GM18505 (cell line): ENCODE measurements at regions not wholly inside any gene's neighbourhood (a gene's known extent, or its start where the extent isn't known, plus 50 kb on each side); places are given as distances from the start of the nearest gene placed in this dataset.

Experiments used
- ATAC-seq: cut with Tn5 transposase; IDR thresholded peaks from one replicate; pipeline ENCODE4 v1.9.1; 2021; ENCODE audit not compliant: unreplicated experiment
- POLR2A ChIP-seq: IDR thresholded peaks from 4 replicates; pipeline ENCODE4 v1.6.1; 2011; ENCODE audit warnings: borderline replicate concordance; ENCODE audit not compliant: insufficient read depth, insufficient read length; ENCODE audit errors: extremely low read depth

- no peak for TF ChIP-seq POLR2A
- no peak for ATAC-seq
Observed at GRCh38 chr7:130963339-130963738, 229.3 kb upstream of the KLF14 start.

GRCh38 chr7:130965515-130965914, 231.5 kb upstream of the KLF14 start:
- no peak for TF ChIP-seq POLR2A
- no peak for ATAC-seq

- TF ChIP-seq POLR2A, result no peak
- no peak for ATAC-seq
Observed at GRCh38 chr7:130966246-130967009, 232.4 kb upstream of the KLF14 start.

DNA sequence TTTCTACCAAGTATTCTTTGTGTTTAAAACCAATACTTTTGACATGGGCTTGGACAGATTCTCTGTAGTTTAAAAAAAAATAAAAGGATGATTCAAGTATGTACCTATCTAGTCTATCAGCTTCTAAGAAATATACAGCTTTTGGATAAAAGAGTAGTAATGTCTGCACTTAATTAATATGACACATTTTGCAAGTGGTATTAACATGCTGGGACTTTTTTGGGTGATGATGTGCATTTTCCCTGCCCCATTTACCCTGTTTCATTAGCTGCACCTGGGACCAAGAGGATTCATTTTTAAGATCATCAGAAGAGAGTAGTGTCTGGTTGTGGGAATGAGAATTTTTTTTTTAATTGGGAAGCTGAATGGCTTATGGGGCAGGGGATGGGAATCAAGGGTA, 236.2 kb upstream of the KLF14 start:
- ATAC-seq, result no peak
- no peak for TF ChIP-seq POLR2A

- ATAC-seq, result no peak
- no peak for TF ChIP-seq POLR2A
Observed at GRCh38 chr7:130970696-130971095, 236.7 kb upstream of the KLF14 start.

GRCh38 chr7:130971297-130971696, 237.3 kb upstream of the KLF14 start:
- TF ChIP-seq POLR2A, result no peak
- ATAC-seq, result no peak

DNA sequence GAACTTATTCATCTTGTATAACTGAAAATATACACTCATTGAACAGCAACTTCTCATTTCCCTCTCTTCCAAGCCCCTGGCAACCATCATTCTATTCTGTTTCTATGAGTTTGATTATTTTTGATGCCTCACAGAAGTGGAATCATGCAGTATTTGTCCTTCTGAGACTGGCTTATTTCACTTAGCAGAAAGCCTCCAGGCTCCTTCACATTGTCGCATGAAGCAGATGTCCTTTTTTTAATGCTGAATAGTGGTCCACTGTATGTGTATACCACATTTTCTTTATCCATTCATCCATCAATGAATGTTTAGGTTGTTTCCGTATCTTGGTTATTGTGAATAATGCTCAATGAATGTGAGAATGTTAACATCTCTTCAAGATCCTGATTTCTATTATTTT, 238.2 kb upstream of the KLF14 start:
- TF ChIP-seq POLR2A, result no peak
- no peak for ATAC-seq

- TF ChIP-seq POLR2A, result no peak
- ATAC-seq, result no peak
Observed at GRCh38 chr7:130973637-130974036, 239.6 kb upstream of the KLF14 start.

- ATAC-seq, result no peak
- no peak for TF ChIP-seq POLR2A
Observed at GRCh38 chr7:130974169-130974568, 240.2 kb upstream of the KLF14 start.

DNA sequence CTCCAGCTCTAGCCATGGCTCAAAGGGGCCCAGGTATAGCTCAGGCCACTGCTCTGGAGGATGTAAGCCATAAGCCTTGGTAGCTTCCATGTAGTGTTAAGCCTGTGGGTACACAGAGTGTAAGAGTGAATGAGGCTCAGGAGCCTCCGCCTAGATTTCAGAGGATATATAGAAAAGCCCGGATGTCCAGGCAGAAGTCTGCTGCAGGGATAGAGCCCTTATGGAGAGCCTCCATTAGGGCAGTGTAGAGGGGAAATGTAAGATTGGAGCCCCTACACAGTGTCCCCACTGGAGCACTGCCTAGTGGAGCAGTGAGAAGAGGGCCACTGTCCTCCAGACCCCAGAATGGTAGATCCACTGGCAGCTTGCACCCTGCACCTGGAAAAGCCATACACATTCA, 240.8 kb upstream of the KLF14 start:
- ATAC-seq, result no peak
- TF ChIP-seq POLR2A, result no peak

DNA sequence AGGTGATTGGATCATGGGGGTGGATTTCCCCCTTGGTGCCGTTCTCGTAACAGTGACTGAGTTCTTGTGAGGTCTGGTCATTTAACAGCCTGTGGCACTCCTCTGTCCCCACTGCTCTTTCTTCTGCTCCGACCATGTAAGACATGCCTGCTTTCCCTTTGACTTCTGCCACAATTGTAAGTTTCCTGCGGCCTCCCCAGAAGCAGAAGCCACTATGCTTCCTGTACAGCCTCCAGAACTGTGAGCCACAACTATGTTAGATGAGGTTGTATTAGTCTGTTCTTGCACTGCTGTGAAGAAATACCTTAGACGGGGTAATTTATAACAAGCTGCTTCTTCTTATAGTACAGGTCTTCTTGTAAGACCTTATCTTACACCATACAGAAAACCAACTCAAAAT, 241.7 kb upstream of the KLF14 start:
- ATAC-seq, result no peak
- no peak for TF ChIP-seq POLR2A

- no peak for ATAC-seq
- no peak for TF ChIP-seq POLR2A
Observed at GRCh38 chr7:130982160-130982638, 248.2 kb upstream of the KLF14 start.

DNA sequence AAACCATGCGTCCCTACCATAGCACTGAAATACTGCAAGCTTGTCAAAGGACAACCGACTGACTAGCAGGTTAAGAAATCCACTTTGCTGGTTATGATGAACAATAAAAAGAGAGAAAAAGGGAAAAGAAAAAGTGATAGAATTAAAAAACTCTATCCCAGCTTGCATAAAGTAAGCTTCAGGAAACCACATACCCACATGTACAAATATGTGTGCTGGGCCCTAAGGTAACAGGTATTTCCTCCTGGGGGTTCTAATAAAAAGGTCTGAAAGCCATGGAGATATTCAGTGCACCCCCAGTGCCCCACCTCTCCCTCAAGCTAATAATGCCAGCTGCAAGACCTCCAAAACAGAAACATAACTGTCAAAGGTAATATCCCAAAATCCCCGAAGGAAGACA, 248.6 kb upstream of the KLF14 start:
- no peak for ATAC-seq

DNA sequence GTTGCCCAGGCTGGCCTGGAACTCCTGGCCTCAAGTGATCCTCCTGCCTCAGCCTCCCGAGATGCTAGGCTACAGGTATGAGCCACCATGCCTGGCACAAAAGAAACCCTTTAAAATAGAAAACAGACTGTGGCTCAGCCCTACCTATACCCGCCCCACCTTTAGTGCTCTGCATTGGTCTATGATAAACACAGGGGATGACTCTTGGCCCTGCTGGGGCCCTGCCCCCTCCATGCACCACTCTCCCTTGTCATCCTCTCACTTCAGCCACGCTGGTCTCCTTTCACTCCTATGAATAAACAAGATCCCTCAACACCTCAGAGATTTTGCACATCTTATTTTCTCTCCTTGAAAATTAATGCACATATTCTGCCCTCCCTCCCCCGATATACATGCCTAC, 251.4 kb upstream of the KLF14 start:
- no peak for ATAC-seq
- TF ChIP-seq POLR2A, result no peak

More for the DNA sequence above, 248.6 kb upstream of the KLF14 start:
- TF ChIP-seq POLR2A, result no peak
